Tibial nerve (tissue), 4 donors: ENCODE measurements at regions not wholly inside any gene's neighbourhood (a gene's known extent, or its start where the extent isn't known, plus 50 kb on each side); places are given as distances from the start of the nearest gene placed in this dataset.

Experiments used
- DNase-seq, 2 donors: peaks; one replicate each; pipeline ENCODE4 v3.0.0-alpha.2; 2019; ENCODE audit warnings: low spot score in 2 of 2
- H3K27ac ChIP-seq, 4 donors: fragments of 200-600 bp; sonication (generic) in 3 of 4; one replicate each; pipeline ENCODE4 v1.5.1; 2017 to 2019; ENCODE audit warnings: mild to moderate bottlenecking in 1 of 4
- H3K27me3 ChIP-seq, 2 donors: fragments of 200-600 bp; sonication (generic) in 1 of 2; one replicate each; pipeline versions ENCODE4 v1.5.1 to v1.6.0; 2017 to 2019
- H3K36me3 ChIP-seq, 3 donors: fragments of 200-600 bp; sonication (generic); one replicate each; pipeline ENCODE4 v1.5.1; 2018 to 2019
- H3K4me1 ChIP-seq, 4 donors: fragments of 200-600 bp; sonication (generic) in 3 of 4; one replicate each; pipeline ENCODE4 v1.5.1; 2017 to 2019
- H3K4me3 ChIP-seq, 4 donors: fragments of 200-600 bp; sonication (generic) in 3 of 4; one replicate each; pipeline ENCODE4 v1.5.1; 2017 to 2019; ENCODE audit warnings: mild to moderate bottlenecking in 1 of 4, moderate library complexity in 1 of 4
- H3K9me3 ChIP-seq, 4 donors: fragments of 200-600 bp; sonication (generic) in 3 of 4; one replicate each; pipeline ENCODE4 v1.5.1; 2017 to 2019
- EP300 ChIP-seq, 2 donors: sonication (generic); formaldehyde crosslinking; IDR thresholded peaks; one replicate each; pipeline ENCODE4 v1.6.1; 2017; ENCODE audit warnings: antibody characterized with exemption in 2 of 2, mild to moderate bottlenecking in 1 of 2
- POLR2A ChIP-seq, 2 donors: fragments of 450-650 bp; IDR thresholded peaks; one replicate each; pipeline ENCODE4 v1.6.1; 2017; ENCODE audit warnings: antibody characterized with exemption in 2 of 2, mild to moderate bottlenecking in 2 of 2, moderate library complexity in 2 of 2
- WGBS, 2 donors: methylation state at CpG; one replicate each; pipeline ENCODE4 v1.1.5; 2018; 5-methylcytosine and 5-hydroxymethylcytosine counted together
- TF ChIP-seq, protein P1 (sequence below), 5 experiments: fragments of 200-600 bp in 3 of 5; fragments of 450-650 bp in 2 of 5; sonication (generic) in 3 of 5; IDR thresholded peaks; one replicate each; pipeline ENCODE4 v1.5.1; 2016 to 2019; ENCODE audit warnings: antibody characterized with exemption in 5 of 5, mild to moderate bottlenecking in 3 of 5, moderate library complexity in 2 of 5

DNA sequence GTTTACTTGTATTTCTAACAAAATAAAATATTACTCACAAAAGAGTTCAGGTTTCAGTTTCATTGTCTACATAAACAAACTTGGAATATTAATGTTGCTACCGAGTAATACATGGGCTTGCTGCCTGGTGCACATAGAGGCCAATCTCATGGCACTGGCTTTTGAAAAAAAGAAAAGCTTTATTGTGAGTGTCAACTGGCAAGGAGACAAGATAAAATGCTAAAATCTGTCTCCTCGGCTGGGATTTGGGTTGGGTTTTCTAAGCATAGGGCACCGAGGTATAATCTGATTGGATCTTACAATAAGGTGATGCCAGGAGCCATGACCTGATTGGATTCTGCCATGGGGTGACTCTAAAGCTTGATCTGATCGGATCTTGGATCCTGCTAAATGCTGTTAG, 1519.9 kb upstream of the MIR17HG start:
- Histone ChIP-seq H3K36me3 (no peaks in the 10 kb centered on the region), H3K27me3 (no peaks in the 10 kb centered on the region), H3K4me1 (no peaks in the 10 kb centered on the region), H3K27ac (no peak overlapping the region), H3K9me3 (no peaks in the 10 kb centered on the region), H3K4me3 (no peak overlapping the region)
- DNase-seq = no peak
- TF ChIP-seq EP300 (IDR thresholded peaks at IDR 0.05) = no peak
- 43 to 51% methylated on average over 4 of the region's 4 CpGs for WGBS, 2 donors

DNA sequence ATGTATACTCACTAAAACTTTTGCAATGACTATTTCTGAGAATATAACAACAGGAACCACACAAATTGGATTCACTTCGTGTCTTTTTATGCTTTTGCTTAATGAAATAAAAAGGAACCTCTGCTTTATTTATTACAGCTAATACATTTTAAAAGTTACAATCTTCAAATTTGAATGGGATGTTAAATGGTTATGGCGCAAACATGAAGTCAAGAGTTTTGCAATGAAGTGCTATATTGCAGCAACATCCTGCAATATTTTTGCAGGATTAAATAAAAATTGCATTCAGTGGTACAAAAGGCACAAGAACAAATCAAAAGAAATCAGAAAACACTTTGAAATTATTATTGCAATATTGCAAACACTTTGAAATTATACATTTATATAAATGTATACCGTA, 1519.0 kb upstream of the MIR17HG start:
- TF ChIP-seq, protein P1, sequence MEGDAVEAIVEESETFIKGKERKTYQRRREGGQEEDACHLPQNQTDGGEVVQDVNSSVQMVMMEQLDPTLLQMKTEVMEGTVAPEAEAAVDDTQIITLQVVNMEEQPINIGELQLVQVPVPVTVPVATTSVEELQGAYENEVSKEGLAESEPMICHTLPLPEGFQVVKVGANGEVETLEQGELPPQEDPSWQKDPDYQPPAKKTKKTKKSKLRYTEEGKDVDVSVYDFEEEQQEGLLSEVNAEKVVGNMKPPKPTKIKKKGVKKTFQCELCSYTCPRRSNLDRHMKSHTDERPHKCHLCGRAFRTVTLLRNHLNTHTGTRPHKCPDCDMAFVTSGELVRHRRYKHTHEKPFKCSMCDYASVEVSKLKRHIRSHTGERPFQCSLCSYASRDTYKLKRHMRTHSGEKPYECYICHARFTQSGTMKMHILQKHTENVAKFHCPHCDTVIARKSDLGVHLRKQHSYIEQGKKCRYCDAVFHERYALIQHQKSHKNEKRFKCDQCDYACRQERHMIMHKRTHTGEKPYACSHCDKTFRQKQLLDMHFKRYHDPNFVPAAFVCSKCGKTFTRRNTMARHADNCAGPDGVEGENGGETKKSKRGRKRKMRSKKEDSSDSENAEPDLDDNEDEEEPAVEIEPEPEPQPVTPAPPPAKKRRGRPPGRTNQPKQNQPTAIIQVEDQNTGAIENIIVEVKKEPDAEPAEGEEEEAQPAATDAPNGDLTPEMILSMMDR (IDR thresholded peaks at IDR 0.05) = no peak
- TF ChIP-seq EP300 (IDR thresholded peaks at IDR 0.05) (no peak), POLR2A (IDR thresholded peaks at IDR 0.05) (no peak)
- Histone ChIP-seq H3K4me3 (no peak overlapping the region), H3K27ac (no peak overlapping the region), H3K36me3 (no peaks in the 10 kb centered on the region), H3K4me1 (no peaks in the 10 kb centered on the region), H3K27me3 (no peaks in the 10 kb centered on the region), H3K9me3 (no peaks in the 10 kb centered on the region)
- no peak for DNase-seq
- 86 to 90% methylated on average over 3 of the region's 3 CpGs for WGBS, 2 donors

DNA sequence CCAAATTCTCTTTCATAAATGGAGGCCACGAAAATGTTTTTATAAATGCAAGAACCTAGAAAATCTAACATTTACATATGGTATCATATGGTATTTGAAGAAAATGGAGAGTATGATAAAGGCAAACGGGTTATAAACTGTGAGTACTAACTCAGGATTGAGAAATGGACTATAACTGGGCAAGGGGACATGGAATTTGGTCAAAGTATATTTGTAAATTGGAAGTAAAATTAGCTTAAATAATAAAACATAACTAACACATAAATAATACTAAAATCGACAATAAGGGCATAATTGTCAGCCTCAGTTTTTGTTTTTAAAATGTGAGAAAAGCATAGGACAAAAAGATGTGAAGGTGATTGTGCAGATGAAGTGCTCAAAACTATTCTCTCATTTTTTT, 1516.3 kb upstream of the MIR17HG start:
- Histone ChIP-seq H3K4me3 (no peak overlapping the region), H3K36me3 (no peaks in the 10 kb centered on the region), H3K27me3 (no peaks in the 10 kb centered on the region), H3K27ac (no peak overlapping the region), H3K9me3 (no peaks in the 10 kb centered on the region), H3K4me1 (no peaks in the 10 kb centered on the region)
- DNase-seq = no peak
- TF ChIP-seq POLR2A (IDR thresholded peaks at IDR 0.05) (no peak), EP300 (IDR thresholded peaks at IDR 0.05) (no peak)
- TF ChIP-seq, protein P1 (IDR thresholded peaks at IDR 0.05) = no peak
- 82 to 87% methylated on average over 3 of the region's 3 CpGs for WGBS, 2 donors

DNA sequence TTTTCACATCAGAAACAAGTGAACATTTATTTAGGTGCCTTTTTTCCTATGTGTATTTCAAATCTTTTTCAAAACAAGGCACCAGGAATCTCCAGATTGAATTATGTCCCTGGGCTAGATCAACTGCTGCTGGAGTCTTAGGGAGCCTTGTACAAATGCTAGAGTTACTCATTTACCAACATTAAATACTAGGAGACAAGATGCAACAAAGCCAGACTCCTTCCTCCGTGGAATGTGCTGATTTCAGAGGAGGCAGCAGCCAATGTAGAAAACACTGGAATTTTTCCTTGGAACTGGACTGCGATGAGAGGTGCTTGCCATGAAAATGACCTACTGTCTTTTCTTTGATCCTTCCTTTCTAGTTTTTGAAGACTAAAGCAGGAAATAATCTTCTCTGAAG, 1514.7 kb upstream of the MIR17HG start:
- DNase-seq = no peak
- H3K4me1 ChIP-seq = no peaks in the 10 kb centered on the region
- TF ChIP-seq EP300 (IDR thresholded peaks at IDR 0.05) (no peak), POLR2A (IDR thresholded peaks at IDR 0.05) (no peak)
- TF ChIP-seq, protein P1 (IDR thresholded peaks at IDR 0.05) = no peak
- no peaks in the 10 kb centered on the region for H3K36me3 ChIP-seq
- H3K9me3 ChIP-seq = no peaks in the 10 kb centered on the region
- WGBS, 2 donors = 34 to 35% methylated on average over 2 of the region's 2 CpGs
- H3K27me3 ChIP-seq = no peaks in the 10 kb centered on the region
- no peak overlapping the region for H3K27ac ChIP-seq
- no peak overlapping the region for H3K4me3 ChIP-seq

DNA sequence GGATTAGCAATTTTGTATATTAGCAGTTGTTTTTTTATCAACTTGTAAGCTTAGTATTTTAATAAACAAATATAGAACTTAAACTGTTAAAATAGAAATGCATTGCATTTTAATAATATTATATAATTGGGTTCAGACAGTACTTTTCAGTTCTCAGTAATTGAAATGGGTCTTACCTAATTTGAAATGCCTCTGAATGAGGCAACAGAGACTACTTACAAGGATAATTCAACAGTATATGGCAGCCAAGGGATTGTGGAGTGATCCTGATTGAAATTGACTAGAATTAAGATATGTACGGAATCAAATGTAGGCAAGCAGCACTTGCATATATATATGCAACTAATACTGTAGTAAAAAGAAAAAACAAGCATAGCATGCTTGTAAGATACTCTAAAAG, 1503.9 kb upstream of the MIR17HG start:
- H3K27ac ChIP-seq = no peak overlapping the region
- TF ChIP-seq, protein P1 (IDR thresholded peaks at IDR 0.05) = no peak
- TF ChIP-seq POLR2A (IDR thresholded peaks at IDR 0.05) (no peak), EP300 (IDR thresholded peaks at IDR 0.05) (no peak)
- DNase-seq = no peak
- no peaks in the 10 kb centered on the region for H3K9me3 ChIP-seq
- no peaks in the 10 kb centered on the region for H3K36me3 ChIP-seq
- WGBS, 2 donors = 81 to 88% methylated on average over 1 of the region's 1 CpG
- no peak overlapping the region for H3K4me3 ChIP-seq
- no peaks in the 10 kb centered on the region for H3K4me1 ChIP-seq
- H3K27me3 ChIP-seq = no peaks in the 10 kb centered on the region

DNA sequence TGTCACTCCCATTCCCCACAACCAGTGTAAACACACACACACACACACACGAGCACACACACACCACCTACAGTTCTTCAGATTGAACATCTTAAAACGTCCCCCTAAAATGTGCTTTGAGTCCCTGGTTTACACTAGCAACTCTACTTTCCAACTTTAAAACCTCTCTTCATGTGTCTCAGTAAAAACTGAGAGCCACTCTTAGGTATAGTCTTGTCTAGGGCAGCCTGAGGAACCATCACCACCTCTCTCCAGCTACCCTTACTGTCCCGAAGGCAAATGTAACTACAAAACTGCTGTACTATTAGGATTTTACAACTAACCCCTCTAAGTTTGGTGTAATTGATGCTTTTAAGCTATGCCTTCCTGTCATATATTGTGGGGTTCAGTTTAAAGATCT, 1501.6 kb upstream of the MIR17HG start:
- Histone ChIP-seq H3K9me3 (no peaks in the 10 kb centered on the region), H3K36me3 (no peaks in the 10 kb centered on the region), H3K4me1 (no peaks in the 10 kb centered on the region), H3K27me3 (no peaks in the 10 kb centered on the region), H3K27ac (no peak overlapping the region), H3K4me3 (no peak overlapping the region)
- WGBS, 2 donors = 46 to 48% methylated on average over 3 of the region's 3 CpGs
- TF ChIP-seq POLR2A (IDR thresholded peaks at IDR 0.05) (no peak), EP300 (IDR thresholded peaks at IDR 0.05) (no peak)
- TF ChIP-seq, protein P1 (IDR thresholded peaks at IDR 0.05) = no peak
- no peak for DNase-seq
